ENCODE measurements at regions not wholly inside any gene's neighbourhood (a gene's known extent, or its start where the extent isn't known, plus 50 kb on each side); places are given as distances from the start of the nearest gene placed in this dataset.

DNA sequence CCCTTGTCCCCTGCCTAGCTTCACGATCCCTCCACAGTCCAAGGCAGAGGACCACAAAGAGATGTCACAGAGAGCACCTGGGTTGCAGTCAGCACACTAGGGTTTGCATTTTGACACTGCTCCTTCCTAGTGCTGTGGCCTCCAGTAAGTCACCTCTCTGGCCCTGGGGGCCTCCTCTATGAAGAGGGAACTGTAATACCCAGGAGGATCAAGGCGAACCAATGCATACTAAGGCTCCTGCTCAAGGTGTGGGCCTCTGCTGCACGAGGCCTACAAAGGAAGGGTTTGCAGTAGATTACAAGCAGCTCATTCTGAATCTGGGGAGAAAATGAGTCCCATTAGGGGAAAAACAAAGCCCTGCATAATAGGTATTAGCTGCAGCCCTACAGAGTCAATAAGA, 72.3 kb upstream of the FZD7 start:
- BruUV-seq (replicated peaks) = no TSS peak
- Histone ChIP-seq H3K9me1 (replicated peaks; ENCODE audit: control insufficient read depth, extremely low read depth, insufficient read depth, low read length) (no peaks in the 10 kb centered on the region), H4K20me1 (replicated peaks; ENCODE audit: control insufficient read depth, extremely low read depth, insufficient read depth, low read length) (no peaks in the 10 kb centered on the region), H3K79me2 (ENCODE audit: control insufficient read depth, insufficient read depth, low read length) (no peaks in the 10 kb centered on the region), H3K27me3 (ENCODE audit: control insufficient read depth in 2 of 2, insufficient read depth in 2 of 2, low read length in 2 of 2) (peaks cover 0 to 6% of the 10 kb centered on the region in 2 experiments), H2AFZ (ENCODE audit: low read depth, low read length) (no peak overlapping the region), H3K4me1 (ENCODE audit: control insufficient read depth, extremely low read depth, insufficient read depth, low read length) (no peaks in the 10 kb centered on the region), H3K9me3 (replicated peaks; ENCODE audit: control insufficient read depth, insufficient read depth, low read length) (no peaks in the 10 kb centered on the region), H3K4me3 (replicated peaks in 1 of 3; ENCODE audit: insufficient read depth in 1 of 3, low read depth in 1 of 3, low read length in 3 of 3) (no peak overlapping the region), H3K36me3 (ENCODE audit: control insufficient read depth in 2 of 2, extremely low read depth in 1 of 2, insufficient read depth in 2 of 2, low read length in 2 of 2) (no peaks in the 10 kb centered on the region), H3K4me2 (ENCODE audit: insufficient read depth, low read length) (no peak overlapping the region), H3K9ac (replicated peaks; ENCODE audit: extremely low read depth, insufficient read depth, low read length) (no peak overlapping the region), H3K27ac (ENCODE audit: insufficient read depth, low read depth, low read length) (no peak overlapping the region)
- no peak for FAIRE-seq
- ChIA-PET POLR2A (no interaction called here), CTCF (interaction anchor here (1.7 kb wide), 1 partner anchor 101 kb away, joined by 6 read pairs; no protein-coding TSS in a partner anchor)
- no peak for DNase-seq (ENCODE audit: low read depth, low spot score)
- dilution Hi-C loops (cut with MboI; ENCODE audit: extremely low pct_ligation_motif_present, low sequenced_read_pairs) (no loop called here), intact Hi-C loops (cut with micrococcal nuclease) (no loop called here)
- TF ChIP-seq GATA2 (IDR thresholded peaks at IDR 0.05; ENCODE audit: insufficient read depth, insufficient read length, low read depth, low read length) = no peak
- no peak for TF ChIP-seq MYC (IDR thresholded peaks at IDR 0.05; ENCODE audit: low read depth, low read length)
- TF ChIP-seq, protein P1, sequence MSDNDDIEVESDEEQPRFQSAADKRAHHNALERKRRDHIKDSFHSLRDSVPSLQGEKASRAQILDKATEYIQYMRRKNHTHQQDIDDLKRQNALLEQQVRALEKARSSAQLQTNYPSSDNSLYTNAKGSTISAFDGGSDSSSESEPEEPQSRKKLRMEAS (IDR thresholded peaks at IDR 0.05; ENCODE audit: insufficient read depth, insufficient read length) = no peak
- no peak for TF ChIP-seq FOS (IDR thresholded peaks at IDR 0.05; ENCODE audit: borderline replicate concordance, insufficient read depth, low read length)
- TF ChIP-seq, protein P2, sequence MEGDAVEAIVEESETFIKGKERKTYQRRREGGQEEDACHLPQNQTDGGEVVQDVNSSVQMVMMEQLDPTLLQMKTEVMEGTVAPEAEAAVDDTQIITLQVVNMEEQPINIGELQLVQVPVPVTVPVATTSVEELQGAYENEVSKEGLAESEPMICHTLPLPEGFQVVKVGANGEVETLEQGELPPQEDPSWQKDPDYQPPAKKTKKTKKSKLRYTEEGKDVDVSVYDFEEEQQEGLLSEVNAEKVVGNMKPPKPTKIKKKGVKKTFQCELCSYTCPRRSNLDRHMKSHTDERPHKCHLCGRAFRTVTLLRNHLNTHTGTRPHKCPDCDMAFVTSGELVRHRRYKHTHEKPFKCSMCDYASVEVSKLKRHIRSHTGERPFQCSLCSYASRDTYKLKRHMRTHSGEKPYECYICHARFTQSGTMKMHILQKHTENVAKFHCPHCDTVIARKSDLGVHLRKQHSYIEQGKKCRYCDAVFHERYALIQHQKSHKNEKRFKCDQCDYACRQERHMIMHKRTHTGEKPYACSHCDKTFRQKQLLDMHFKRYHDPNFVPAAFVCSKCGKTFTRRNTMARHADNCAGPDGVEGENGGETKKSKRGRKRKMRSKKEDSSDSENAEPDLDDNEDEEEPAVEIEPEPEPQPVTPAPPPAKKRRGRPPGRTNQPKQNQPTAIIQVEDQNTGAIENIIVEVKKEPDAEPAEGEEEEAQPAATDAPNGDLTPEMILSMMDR (IDR thresholded peaks at IDR 0.05; ENCODE audit: extremely low read depth in 1 of 2, insufficient read depth in 1 of 2, low read depth in 1 of 2, low read length in 2 of 2) = no peak
- no peak for TF ChIP-seq POLR2A (IDR thresholded peaks at IDR 0.05; ENCODE audit: low read depth, low read length)
- TF ChIP-seq POLR2AphosphoS5 (IDR thresholded peaks at IDR 0.05; ENCODE audit: insufficient read depth, low read depth, low read length) = no peak
- no peak for TF ChIP-seq JUN (IDR thresholded peaks at IDR 0.05; ENCODE audit: borderline replicate concordance, insufficient read depth, insufficient read length, low read depth)
- no peak for TF ChIP-seq EZH2 (IDR thresholded peaks at IDR 0.05; ENCODE audit: borderline replicate concordance, low read depth, low read length, severe bottlenecking)

All from endothelial cell of umbilical vein (primary cell).